Vagina (tissue), 2 donors: ENCODE measurements at regions not wholly inside any gene's neighbourhood (a gene's known extent, or its start where the extent isn't known, plus 50 kb on each side); places are given as distances from the start of the nearest gene placed in this dataset.

Source experiments
- POLR2A ChIP-seq, 2 donors: fragments of 450-650 bp; IDR thresholded peaks; one replicate each; pipeline ENCODE4 v1.6.1; 2017; ENCODE audit warnings: antibody characterized with exemption in 2 of 2, mild to moderate bottlenecking in 2 of 2, moderate library complexity in 2 of 2
- TF ChIP-seq, protein P1 (sequence below), 3 experiments: fragments of 450-650 bp in 2 of 3; fragments of 200-600 bp in 1 of 3; sonication (generic) in 1 of 3; IDR thresholded peaks; one replicate each; pipeline ENCODE4 v1.5.1; 2017 to 2019; ENCODE audit warnings: antibody characterized with exemption in 3 of 3, mild to moderate bottlenecking in 2 of 3, moderate library complexity in 2 of 3

- TF ChIP-seq, protein P1, sequence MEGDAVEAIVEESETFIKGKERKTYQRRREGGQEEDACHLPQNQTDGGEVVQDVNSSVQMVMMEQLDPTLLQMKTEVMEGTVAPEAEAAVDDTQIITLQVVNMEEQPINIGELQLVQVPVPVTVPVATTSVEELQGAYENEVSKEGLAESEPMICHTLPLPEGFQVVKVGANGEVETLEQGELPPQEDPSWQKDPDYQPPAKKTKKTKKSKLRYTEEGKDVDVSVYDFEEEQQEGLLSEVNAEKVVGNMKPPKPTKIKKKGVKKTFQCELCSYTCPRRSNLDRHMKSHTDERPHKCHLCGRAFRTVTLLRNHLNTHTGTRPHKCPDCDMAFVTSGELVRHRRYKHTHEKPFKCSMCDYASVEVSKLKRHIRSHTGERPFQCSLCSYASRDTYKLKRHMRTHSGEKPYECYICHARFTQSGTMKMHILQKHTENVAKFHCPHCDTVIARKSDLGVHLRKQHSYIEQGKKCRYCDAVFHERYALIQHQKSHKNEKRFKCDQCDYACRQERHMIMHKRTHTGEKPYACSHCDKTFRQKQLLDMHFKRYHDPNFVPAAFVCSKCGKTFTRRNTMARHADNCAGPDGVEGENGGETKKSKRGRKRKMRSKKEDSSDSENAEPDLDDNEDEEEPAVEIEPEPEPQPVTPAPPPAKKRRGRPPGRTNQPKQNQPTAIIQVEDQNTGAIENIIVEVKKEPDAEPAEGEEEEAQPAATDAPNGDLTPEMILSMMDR (IDR thresholded peaks at IDR 0.05) = no peak
- TF ChIP-seq POLR2A (IDR thresholded peaks at IDR 0.05) = no peak
These were observed 52.2 kb upstream of the OR9Q1 start for GRCh38 chr11:57971272-57972012.
